SK-N-SH (cell line): ENCODE measurements at regions not wholly inside any gene's neighbourhood (a gene's known extent, or its start where the extent isn't known, plus 50 kb on each side); places are given as distances from the start of the nearest gene placed in this dataset.

ENCODE experiments used
- CTCF ChIA-PET: fragments of 300-600, 350-600 bp; formaldehyde crosslinking; extraction: SDS; loops from one replicate; lab custom pipeline; 2021; lab: Yijun Ruan, JAX
- POLR2A ChIA-PET: fragments of 350-600 bp; sonication (Branson Sonifier 250); formaldehyde crosslinking; extraction: SDS; loops from one replicate; lab custom pipeline; 2020; ENCODE audit warnings: antibody characterized with exemption, inconsistent platforms; lab: Yijun Ruan, JAX
- DNase-seq: peaks from one replicate; pipeline ENCODE4 v3.0.0; 2012
- H2AFZ ChIP-seq: fragments of 200-600 bp; sonication (generic); 2 replicates; pipeline ENCODE4 v1.8.1; 2016; ENCODE audit warnings: antibody characterized with exemption, mild to moderate bottlenecking, low read depth
- H3F3A ChIP-seq: fragments of 200-600 bp; sonication (generic); replicated peaks from 2 replicates; pipeline ENCODE3; 2016; ENCODE audit warnings: antibody characterized with exemption, mild to moderate bottlenecking; ENCODE audit not compliant: insufficient read depth
- H3K27ac ChIP-seq, 2 experiments: fragments of 200-500 bp in 1 of 2; fragments of 200-600 bp in 1 of 2; sonication (Bioruptor generic) in 1 of 2; sonication (generic), shearing (Covaris generic) in 1 of 2; 2 replicates each; pipeline versions ENCODE4 v1.5.1 to v1.6.1; 2014 to 2016; ENCODE audit warnings: low read depth in 2 of 2, inconsistent platforms in 1 of 2, low read length in 1 of 2, mild to moderate bottlenecking in 1 of 2, mixed read lengths in 1 of 2
- H3K27me3 ChIP-seq: fragments of 200-600 bp; sonication (generic), shearing (Covaris generic); 2 replicates; pipeline ENCODE4 v1.6.1; 2016; ENCODE audit warnings: mixed run types; ENCODE audit not compliant: insufficient read depth
- H3K36me3 ChIP-seq, 2 experiments: fragments of 200-500 bp in 1 of 2; fragments of 200-600 bp in 1 of 2; sonication (Bioruptor generic) in 1 of 2; sonication (generic) in 1 of 2; replicated peaks in 1 of 2; 2 replicates each; pipeline versions ENCODE3 to v1.5.1; 2014 to 2016; ENCODE audit warnings: low read length in 1 of 2, mild to moderate bottlenecking in 1 of 2; ENCODE audit not compliant: insufficient read depth in 2 of 2, control insufficient read depth in 1 of 2
- H3K4me1 ChIP-seq, 2 experiments: fragments of 200-500 bp in 1 of 2; fragments of 200-600 bp in 1 of 2; sonication (Bioruptor generic) in 1 of 2; sonication (generic), shearing (Covaris generic) in 1 of 2; 2 replicates each; pipeline versions ENCODE4 v1.5.1 to v1.6.1; 2014 to 2016; ENCODE audit warnings: low read depth in 1 of 2, low read length in 1 of 2, mixed run types in 1 of 2; ENCODE audit not compliant: insufficient read depth in 2 of 2, control insufficient read depth in 1 of 2
- H3K4me2 ChIP-seq: fragments of 200-600 bp; sonication (generic), shearing (Covaris generic); 2 replicates; pipeline ENCODE4 v1.6.1; 2017; ENCODE audit warnings: mixed run types
- H3K4me3 ChIP-seq, 2 experiments: fragments of 200-500 bp in 1 of 2; fragments of 200-600 bp in 1 of 2; sonication (Bioruptor generic) in 1 of 2; sonication (generic), shearing (Covaris generic) in 1 of 2; 2 replicates each; pipeline versions ENCODE4 v1.5.1 to v1.8.1; 2014 to 2016; ENCODE audit warnings: low read depth in 2 of 2, inconsistent platforms in 1 of 2, low read length in 1 of 2, mild to moderate bottlenecking in 1 of 2, mixed read lengths in 1 of 2, moderate library complexity in 1 of 2
- H3K79me2 ChIP-seq: fragments of 200-600 bp; sonication (generic); 2 replicates; pipeline ENCODE4 v1.8.1; 2017; ENCODE audit warnings: mild to moderate bottlenecking; ENCODE audit not compliant: insufficient read depth
- H3K9ac ChIP-seq: fragments of 200-600 bp; sonication (generic); 2 replicates; pipeline ENCODE4 v1.6.1; 2017; ENCODE audit warnings: mixed run types
- H3K9me2 ChIP-seq: fragments of 200-600 bp; sonication (generic); 2 replicates; pipeline ENCODE4 v1.6.1; 2017; ENCODE audit warnings: mixed run types
- H3K9me3 ChIP-seq: fragments of 200-600 bp; sonication (generic); 2 replicates; pipeline ENCODE4 v1.6.1; 2017; ENCODE audit warnings: mixed run types, mild to moderate bottlenecking, moderate library complexity
- H4K20me1 ChIP-seq: fragments of 200-600 bp; sonication (generic); 2 replicates; pipeline ENCODE4 v1.6.1; 2017; ENCODE audit warnings: mild to moderate bottlenecking, mixed run types; ENCODE audit not compliant: insufficient read depth
- ELF1 ChIP-seq: IDR thresholded peaks from 2 replicates; pipeline ENCODE4 v1.4.0; 2012
- EP300 ChIP-seq, 2 experiments: IDR thresholded peaks; 2 replicates each; pipeline versions ENCODE4 v1.4.0 to v1.6.1; 2012; ENCODE audit warnings: borderline replicate concordance in 1 of 2, low read depth in 1 of 2, low read length in 1 of 2
- FOSL2 ChIP-seq: IDR thresholded peaks from 2 replicates; pipeline ENCODE4 v1.4.0; 2012; ENCODE audit warnings: low read depth, mild to moderate bottlenecking, moderate library complexity, borderline replicate concordance
- FOXJ3 ChIP-seq: sonication (generic); formaldehyde crosslinking; IDR thresholded peaks from 2 replicates; pipeline ENCODE4 v1.5.1; 2020; ENCODE audit warnings: mild to moderate bottlenecking, missing genetic modification reagents
- GATA2 ChIP-seq: sonication (generic); formaldehyde crosslinking; IDR thresholded peaks from 2 replicates; pipeline ENCODE4 v1.5.0; 2020; ENCODE audit warnings: mild to moderate bottlenecking, missing genetic modification reagents
- JUND ChIP-seq: IDR thresholded peaks from 2 replicates; pipeline ENCODE4 v1.4.0; 2012
- NRF1 ChIP-seq: IDR thresholded peaks from 2 replicates; pipeline ENCODE4 v1.6.1; 2012; ENCODE audit warnings: low read depth, mild to moderate bottlenecking, low read length
- RCOR1 ChIP-seq: fragments of 150-350 bp; IDR thresholded peaks from 2 replicates; pipeline ENCODE4 v1.6.1; 2017; ENCODE audit warnings: antibody characterized with exemption, low read length
- RFX5 ChIP-seq: IDR thresholded peaks from 2 replicates; pipeline ENCODE4 v1.6.1; 2012; ENCODE audit warnings: mild to moderate bottlenecking, improper control_type of control experiment, low read length
- SMC3 ChIP-seq: IDR thresholded peaks from 2 replicates; pipeline ENCODE4 v1.6.1; 2012; ENCODE audit warnings: low read depth, low read length, improper control_type of control experiment
- TEAD4 ChIP-seq: IDR thresholded peaks from 2 replicates; pipeline ENCODE4 v1.4.0; 2012; ENCODE audit warnings: mild to moderate bottlenecking, borderline replicate concordance; ENCODE audit not compliant: insufficient read depth
- WGBS: methylation state at CpG from one replicate; pipeline ENCODE4 v1.1.6; 2017; ENCODE audit warnings: low lambda C conversion rate; 5-methylcytosine and 5-hydroxymethylcytosine counted together
- TF ChIP-seq, protein P1 (sequence below): fragments of 200-600 bp; sonication (generic); IDR thresholded peaks from 2 replicates; pipeline ENCODE4 v1.6.1; 2017; ENCODE audit warnings: antibody characterized with exemption, mild to moderate bottlenecking, moderate library complexity
- TF ChIP-seq, protein P2 (sequence below): IDR thresholded peaks from 2 replicates; pipeline ENCODE4 v1.4.0; 2012; ENCODE audit warnings: low read depth
- TF ChIP-seq, protein P3 (sequence below): IDR thresholded peaks from 2 replicates; pipeline ENCODE4 v1.4.0; 2012; ENCODE audit warnings: low read depth, borderline replicate concordance
- TF ChIP-seq, protein P4 (sequence below): IDR thresholded peaks from 2 replicates; pipeline ENCODE4; 2012

DNA sequence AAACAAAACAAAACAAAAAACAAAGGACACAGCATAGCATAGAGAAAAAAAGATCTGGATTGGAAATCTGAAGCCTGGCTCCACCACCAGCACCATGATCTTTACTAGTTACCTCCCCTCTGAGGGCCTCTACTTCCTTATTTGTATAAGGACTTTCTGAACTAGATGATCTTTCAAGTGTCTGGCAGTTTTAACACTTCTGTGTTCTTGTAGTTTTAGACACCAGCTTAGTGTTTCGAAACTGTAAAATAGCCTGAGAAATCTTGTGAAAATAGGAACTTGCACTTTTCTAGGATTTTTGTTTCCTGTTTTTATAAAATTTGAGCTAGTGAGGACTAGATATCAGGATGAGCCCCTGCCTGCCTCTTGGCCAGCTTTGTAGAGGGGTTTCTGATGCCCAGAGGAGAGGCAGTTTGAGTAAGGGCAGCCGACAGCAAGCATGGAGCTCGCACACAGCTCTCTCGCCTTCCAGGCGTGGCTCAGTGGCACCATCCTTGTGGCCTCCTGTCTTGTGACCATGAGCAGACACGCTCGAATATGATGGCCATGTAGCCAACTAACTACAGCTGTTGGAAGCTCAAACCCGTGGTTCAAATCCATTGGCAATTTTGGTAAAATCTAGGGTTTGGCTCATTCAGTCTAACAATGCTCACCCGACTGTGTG lies 319.0 kb downstream of the KCNRG start:
- Histone ChIP-seq H3K27me3 (no peaks in the 10 kb centered on the region), H4K20me1 (no peaks in the 10 kb centered on the region), H3F3A (no peaks in the 10 kb centered on the region), H3K9ac (no peak overlapping the region), H3K4me2 (no peak overlapping the region), H3K4me3 (no peak overlapping the region), H3K9me3 (no peaks in the 10 kb centered on the region), H3K9me2 (no peaks in the 10 kb centered on the region), H3K4me1 (no peaks in the 10 kb centered on the region), H3K27ac (no peak overlapping the region), H3K36me3 (no peaks in the 10 kb centered on the region), H3K79me2 (no peaks in the 10 kb centered on the region), H2AFZ (no peak overlapping the region)
- no peak for TF ChIP-seq FOXJ3
- 88% methylated on average over 4 of the region's 9 CpGs for WGBS
- ChIA-PET CTCF (interaction anchor here (0.6 to 1.0 kb wide), 3 partner anchors 9 to 336 kb away, joined by 3 to 4 read pairs (median 3); no protein-coding TSS in a partner anchor), POLR2A (no interaction called here)
- DNase-seq, result no peak

DNA sequence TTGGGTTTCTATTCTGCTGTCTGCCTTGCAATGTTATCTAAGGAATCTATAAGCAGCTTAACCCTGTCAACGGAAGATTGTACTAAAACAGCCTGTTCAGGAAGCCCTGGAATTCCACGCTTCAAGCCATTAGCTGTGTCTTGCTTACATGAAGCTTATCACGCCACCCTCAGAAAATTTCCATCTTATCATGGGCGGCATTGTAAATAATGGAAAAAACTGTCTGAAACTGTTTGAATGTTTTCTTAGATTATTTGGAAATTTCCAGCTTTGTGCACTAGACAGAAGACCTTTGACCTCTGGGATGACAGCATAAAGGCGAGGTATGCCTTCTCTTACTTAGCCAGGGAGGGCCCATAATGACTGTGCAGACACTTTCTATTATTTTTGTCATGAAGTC lies 319.7 kb downstream of the KCNRG start:
- Histone ChIP-seq H3K4me3 (no peak overlapping the region), H3K36me3 (no peaks in the 10 kb centered on the region), H3K79me2 (no peaks in the 10 kb centered on the region), H4K20me1 (no peaks in the 10 kb centered on the region), H3K4me1 (no peaks in the 10 kb centered on the region), H3K9me2 (no peaks in the 10 kb centered on the region), H2AFZ (no peak overlapping the region), H3K4me2 (no peak overlapping the region), H3K9me3 (no peaks in the 10 kb centered on the region), H3K9ac (no peak overlapping the region), H3F3A (no peaks in the 10 kb centered on the region), H3K27ac (no peak overlapping the region), H3K27me3 (no peaks in the 10 kb centered on the region)
- TF ChIP-seq, protein P1, sequence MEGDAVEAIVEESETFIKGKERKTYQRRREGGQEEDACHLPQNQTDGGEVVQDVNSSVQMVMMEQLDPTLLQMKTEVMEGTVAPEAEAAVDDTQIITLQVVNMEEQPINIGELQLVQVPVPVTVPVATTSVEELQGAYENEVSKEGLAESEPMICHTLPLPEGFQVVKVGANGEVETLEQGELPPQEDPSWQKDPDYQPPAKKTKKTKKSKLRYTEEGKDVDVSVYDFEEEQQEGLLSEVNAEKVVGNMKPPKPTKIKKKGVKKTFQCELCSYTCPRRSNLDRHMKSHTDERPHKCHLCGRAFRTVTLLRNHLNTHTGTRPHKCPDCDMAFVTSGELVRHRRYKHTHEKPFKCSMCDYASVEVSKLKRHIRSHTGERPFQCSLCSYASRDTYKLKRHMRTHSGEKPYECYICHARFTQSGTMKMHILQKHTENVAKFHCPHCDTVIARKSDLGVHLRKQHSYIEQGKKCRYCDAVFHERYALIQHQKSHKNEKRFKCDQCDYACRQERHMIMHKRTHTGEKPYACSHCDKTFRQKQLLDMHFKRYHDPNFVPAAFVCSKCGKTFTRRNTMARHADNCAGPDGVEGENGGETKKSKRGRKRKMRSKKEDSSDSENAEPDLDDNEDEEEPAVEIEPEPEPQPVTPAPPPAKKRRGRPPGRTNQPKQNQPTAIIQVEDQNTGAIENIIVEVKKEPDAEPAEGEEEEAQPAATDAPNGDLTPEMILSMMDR, result no peak
- no peak for TF ChIP-seq RFX5
- TF ChIP-seq, protein P2, sequence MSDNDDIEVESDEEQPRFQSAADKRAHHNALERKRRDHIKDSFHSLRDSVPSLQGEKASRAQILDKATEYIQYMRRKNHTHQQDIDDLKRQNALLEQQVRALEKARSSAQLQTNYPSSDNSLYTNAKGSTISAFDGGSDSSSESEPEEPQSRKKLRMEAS, result no peak
- TF ChIP-seq TEAD4, result no peak
- ChIA-PET POLR2A (no interaction called here), CTCF (interaction anchor here (0.7 to 1.0 kb wide), 2 partner anchors 10 to 337 kb away, joined by 3 to 4 read pairs; no protein-coding TSS in a partner anchor)
- WGBS, result 84% methylated on average over 5 of the region's 5 CpGs
- DNase-seq, result no peak

DNA sequence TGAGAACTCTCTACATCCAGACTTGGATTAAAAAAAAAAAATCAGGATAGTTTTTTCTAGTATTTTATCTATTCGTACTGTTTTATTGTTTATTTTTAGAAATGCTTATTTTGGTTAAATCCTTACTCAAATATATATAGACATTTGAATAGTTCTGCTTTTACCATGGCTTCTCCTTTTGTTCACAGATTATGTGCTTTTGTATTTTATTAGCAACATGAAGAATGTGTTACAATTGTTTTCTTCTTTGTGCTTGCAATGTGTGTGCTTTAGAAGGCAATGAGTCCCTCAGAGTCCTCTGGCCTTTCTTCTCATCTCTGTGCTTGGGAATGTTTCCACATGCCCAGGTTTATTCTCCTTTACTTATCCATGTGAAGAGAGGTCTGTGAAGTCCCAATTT lies 324.0 kb downstream of the KCNRG start:
- Histone ChIP-seq H2AFZ (no peak overlapping the region), H3K79me2 (no peaks in the 10 kb centered on the region)
- DNase-seq, result no peak
- TF ChIP-seq RCOR1, result no peak
- TF ChIP-seq ELF1, result no peak
- no peak for TF ChIP-seq EP300 (IDR thresholded peaks at IDR 0.05; ENCODE audit: borderline replicate concordance in 1 of 2, low read depth in 1 of 2, low read length in 1 of 2)
- no peak for TF ChIP-seq FOSL2
- no peak for TF ChIP-seq NRF1
- no peak for TF ChIP-seq TEAD4
- no peak for TF ChIP-seq JUND
- TF ChIP-seq, protein P3, sequence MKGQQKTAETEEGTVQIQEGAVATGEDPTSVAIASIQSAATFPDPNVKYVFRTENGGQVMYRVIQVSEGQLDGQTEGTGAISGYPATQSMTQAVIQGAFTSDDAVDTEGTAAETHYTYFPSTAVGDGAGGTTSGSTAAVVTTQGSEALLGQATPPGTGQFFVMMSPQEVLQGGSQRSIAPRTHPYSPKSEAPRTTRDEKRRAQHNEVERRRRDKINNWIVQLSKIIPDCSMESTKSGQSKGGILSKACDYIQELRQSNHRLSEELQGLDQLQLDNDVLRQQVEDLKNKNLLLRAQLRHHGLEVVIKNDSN, result no peak
- no peak for TF ChIP-seq SMC3
- TF ChIP-seq, protein P1, result no peak
- TF ChIP-seq FOXJ3, result no peak
- TF ChIP-seq, protein P4, sequence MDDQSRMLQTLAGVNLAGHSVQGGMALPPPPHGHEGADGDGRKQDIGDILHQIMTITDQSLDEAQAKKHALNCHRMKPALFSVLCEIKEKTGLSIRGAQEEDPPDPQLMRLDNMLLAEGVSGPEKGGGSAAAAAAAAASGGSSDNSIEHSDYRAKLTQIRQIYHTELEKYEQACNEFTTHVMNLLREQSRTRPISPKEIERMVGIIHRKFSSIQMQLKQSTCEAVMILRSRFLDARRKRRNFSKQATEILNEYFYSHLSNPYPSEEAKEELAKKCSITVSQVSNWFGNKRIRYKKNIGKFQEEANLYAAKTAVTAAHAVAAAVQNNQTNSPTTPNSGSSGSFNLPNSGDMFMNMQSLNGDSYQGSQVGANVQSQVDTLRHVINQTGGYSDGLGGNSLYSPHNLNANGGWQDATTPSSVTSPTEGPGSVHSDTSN, result no peak
- no peak for TF ChIP-seq GATA2 (CRISPR knock-in tag)

More for the DNA sequence above, 324.0 kb downstream of the KCNRG start:
- Histone ChIP-seq H3K36me3 (no peaks in the 10 kb centered on the region), H3K27me3 (no peaks in the 10 kb centered on the region), H4K20me1 (no peaks in the 10 kb centered on the region), H3K9me3 (no peaks in the 10 kb centered on the region), H3K4me3 (no peak overlapping the region), H3K9me2 (no peaks in the 10 kb centered on the region), H3K9ac (no peak overlapping the region), H3K4me2 (no peak overlapping the region), H3K4me1 (no peaks in the 10 kb centered on the region), H3K27ac (no peak overlapping the region), H3F3A (no peaks in the 10 kb centered on the region)
- WGBS, result 74% methylated on average over 1 of the region's 1 CpG
- ChIA-PET POLR2A (no interaction called here), CTCF (no interaction called here)
